ENCODE measurements at regions not wholly inside any gene's neighbourhood (a gene's known extent, or its start where the extent isn't known, plus 50 kb on each side); places are given as distances from the start of the nearest gene placed in this dataset.

DNA sequence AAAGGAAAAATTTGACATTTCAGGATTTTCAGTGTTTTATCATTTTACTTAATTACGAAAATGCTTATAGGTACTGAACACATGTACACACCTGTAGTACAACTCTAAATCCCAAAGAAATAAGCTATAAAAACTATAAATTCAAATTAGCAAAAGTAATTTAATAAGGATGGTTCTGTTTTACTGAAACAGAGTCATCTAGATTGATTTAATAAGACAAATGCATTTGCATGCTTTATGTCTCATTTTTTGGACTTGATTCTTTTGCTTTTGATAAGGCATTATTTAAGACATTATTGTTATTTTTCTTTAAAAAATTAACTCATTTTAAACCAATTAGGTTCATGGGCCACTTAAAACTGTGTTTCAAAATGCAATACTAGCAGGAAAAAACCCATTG, 201.2 kb downstream of the PIK3R1 start (continued):
- TF ChIP-seq, protein P1, sequence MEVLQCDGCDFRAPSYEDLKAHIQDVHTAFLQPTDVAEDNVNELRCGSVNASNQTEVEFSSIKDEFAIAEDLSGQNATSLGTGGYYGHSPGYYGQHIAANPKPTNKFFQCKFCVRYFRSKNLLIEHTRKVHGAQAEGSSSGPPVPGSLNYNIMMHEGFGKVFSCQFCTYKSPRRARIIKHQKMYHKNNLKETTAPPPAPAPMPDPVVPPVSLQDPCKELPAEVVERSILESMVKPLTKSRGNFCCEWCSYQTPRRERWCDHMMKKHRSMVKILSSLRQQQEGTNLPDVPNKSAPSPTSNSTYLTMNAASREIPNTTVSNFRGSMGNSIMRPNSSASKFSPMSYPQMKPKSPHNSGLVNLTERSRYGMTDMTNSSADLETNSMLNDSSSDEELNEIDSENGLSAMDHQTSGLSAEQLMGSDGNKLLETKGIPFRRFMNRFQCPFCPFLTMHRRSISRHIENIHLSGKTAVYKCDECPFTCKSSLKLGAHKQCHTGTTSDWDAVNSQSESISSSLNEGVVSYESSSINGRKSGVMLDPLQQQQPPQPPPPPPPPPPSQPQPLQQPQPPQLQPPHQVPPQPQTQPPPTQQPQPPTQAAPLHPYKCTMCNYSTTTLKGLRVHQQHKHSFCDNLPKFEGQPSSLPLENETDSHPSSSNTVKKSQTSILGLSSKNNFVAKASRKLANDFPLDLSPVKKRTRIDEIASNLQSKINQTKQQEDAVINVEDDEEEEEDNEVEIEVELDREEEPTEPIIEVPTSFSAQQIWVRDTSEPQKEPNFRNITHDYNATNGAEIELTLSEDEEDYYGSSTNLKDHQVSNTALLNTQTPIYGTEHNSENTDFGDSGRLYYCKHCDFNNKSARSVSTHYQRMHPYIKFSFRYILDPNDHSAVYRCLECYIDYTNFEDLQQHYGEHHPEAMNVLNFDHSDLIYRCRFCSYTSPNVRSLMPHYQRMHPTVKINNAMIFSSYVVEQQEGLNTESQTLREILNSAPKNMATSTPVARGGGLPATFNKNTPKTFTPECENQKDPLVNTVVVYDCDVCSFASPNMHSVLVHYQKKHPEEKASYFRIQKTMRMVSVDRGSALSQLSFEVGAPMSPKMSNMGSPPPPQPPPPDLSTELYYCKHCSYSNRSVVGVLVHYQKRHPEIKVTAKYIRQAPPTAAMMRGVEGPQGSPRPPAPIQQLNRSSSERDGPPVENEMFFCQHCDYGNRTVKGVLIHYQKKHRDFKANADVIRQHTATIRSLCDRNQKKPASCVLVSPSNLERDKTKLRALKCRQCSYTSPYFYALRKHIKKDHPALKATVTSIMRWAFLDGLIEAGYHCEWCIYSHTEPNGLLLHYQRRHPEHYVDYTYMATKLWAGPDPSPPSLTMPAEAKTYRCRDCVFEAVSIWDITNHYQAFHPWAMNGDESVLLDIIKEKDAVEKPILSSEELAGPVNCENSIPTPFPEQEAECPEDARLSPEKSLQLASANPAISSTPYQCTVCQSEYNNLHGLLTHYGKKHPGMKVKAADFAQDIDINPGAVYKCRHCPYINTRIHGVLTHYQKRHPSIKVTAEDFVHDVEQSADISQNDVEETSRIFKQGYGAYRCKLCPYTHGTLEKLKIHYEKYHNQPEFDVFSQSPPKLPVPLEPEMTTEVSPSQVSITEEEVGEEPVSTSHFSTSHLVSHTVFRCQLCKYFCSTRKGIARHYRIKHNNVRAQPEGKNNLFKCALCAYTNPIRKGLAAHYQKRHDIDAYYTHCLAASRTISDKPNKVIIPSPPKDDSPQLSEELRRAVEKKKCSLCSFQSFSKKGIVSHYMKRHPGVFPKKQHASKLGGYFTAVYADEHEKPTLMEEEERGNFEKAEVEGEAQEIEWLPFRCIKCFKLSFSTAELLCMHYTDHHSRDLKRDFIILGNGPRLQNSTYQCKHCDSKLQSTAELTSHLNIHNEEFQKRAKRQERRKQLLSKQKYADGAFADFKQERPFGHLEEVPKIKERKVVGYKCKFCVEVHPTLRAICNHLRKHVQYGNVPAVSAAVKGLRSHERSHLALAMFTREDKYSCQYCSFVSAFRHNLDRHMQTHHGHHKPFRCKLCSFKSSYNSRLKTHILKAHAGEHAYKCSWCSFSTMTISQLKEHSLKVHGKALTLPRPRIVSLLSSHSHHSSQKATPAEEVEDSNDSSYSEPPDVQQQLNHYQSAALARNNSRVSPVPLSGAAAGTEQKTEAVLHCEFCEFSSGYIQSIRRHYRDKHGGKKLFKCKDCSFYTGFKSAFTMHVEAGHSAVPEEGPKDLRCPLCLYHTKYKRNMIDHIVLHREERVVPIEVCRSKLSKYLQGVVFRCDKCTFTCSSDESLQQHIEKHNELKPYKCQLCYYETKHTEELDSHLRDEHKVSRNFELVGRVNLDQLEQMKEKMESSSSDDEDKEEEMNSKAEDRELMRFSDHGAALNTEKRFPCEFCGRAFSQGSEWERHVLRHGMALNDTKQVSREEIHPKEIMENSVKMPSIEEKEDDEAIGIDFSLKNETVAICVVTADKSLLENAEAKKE (CRISPR knock-in tag; IDR thresholded peaks at IDR 0.05) = no peak

DNA sequence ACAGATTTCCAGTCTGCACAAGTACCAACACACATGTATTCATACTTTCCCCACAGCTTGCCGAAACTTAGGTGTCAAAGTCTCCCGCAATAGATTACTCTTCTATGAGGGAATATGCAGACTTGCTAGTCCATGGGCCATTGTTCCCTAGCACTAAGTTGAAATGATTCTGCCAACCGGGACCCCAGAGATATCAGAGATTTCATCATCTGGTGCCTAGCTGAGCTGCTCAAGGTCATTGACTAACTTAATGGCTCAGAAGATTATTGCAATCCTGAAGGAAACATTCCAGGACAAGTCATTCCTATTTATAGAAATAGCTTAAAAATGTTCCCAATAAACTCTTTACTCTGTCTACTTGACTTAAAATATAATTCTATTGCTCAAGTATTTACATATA, 202.6 kb downstream of the PIK3R1 start:
- H3K27ac ChIP-seq (ENCODE audit: low read depth) = no peak overlapping the region
- H3K4me3 ChIP-seq = no peak overlapping the region
- no peaks in the 10 kb centered on the region for H3F3A ChIP-seq (replicated peaks; ENCODE audit: low read depth)
- no peaks in the 10 kb centered on the region for H3K4me1 ChIP-seq (ENCODE audit: insufficient read depth)
- Mint-ChIP-seq H3K27me3 (ENCODE audit: insufficient read depth, low read depth, poor library complexity) (peaks cover 4% of the 10 kb centered on the region), H3K9me3 (no peaks in the 10 kb centered on the region), H3K4me3 (no peak overlapping the region), H3K36me3 (ENCODE audit: low read depth) (no peaks in the 10 kb centered on the region), H3K4me1 (peaks cover 8% of the 10 kb centered on the region; the same call in 2 of the 3 replicates), H3K27ac (no peak overlapping the region)
- H3K36me3 ChIP-seq (ENCODE audit: insufficient read depth) = no peaks in the 10 kb centered on the region
- no peaks in the 10 kb centered on the region for H4K20me1 ChIP-seq (replicated peaks; ENCODE audit: insufficient read depth)
- no peak overlapping the region for H2AFZ ChIP-seq
- H3K9me2 ChIP-seq (ENCODE audit: insufficient read depth) = peaks cover 8% of the 10 kb centered on the region
- H3K79me2 ChIP-seq (replicated peaks; ENCODE audit: insufficient read depth) = no peaks in the 10 kb centered on the region
- H3K4me2 ChIP-seq = no peak overlapping the region
- TF ChIP-seq, protein P2, sequence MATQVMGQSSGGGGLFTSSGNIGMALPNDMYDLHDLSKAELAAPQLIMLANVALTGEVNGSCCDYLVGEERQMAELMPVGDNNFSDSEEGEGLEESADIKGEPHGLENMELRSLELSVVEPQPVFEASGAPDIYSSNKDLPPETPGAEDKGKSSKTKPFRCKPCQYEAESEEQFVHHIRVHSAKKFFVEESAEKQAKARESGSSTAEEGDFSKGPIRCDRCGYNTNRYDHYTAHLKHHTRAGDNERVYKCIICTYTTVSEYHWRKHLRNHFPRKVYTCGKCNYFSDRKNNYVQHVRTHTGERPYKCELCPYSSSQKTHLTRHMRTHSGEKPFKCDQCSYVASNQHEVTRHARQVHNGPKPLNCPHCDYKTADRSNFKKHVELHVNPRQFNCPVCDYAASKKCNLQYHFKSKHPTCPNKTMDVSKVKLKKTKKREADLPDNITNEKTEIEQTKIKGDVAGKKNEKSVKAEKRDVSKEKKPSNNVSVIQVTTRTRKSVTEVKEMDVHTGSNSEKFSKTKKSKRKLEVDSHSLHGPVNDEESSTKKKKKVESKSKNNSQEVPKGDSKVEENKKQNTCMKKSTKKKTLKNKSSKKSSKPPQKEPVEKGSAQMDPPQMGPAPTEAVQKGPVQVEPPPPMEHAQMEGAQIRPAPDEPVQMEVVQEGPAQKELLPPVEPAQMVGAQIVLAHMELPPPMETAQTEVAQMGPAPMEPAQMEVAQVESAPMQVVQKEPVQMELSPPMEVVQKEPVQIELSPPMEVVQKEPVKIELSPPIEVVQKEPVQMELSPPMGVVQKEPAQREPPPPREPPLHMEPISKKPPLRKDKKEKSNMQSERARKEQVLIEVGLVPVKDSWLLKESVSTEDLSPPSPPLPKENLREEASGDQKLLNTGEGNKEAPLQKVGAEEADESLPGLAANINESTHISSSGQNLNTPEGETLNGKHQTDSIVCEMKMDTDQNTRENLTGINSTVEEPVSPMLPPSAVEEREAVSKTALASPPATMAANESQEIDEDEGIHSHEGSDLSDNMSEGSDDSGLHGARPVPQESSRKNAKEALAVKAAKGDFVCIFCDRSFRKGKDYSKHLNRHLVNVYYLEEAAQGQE (IDR thresholded peaks at IDR 0.05; ENCODE audit: unreplicated experiment) = no peak
- TF ChIP-seq, protein P3, sequence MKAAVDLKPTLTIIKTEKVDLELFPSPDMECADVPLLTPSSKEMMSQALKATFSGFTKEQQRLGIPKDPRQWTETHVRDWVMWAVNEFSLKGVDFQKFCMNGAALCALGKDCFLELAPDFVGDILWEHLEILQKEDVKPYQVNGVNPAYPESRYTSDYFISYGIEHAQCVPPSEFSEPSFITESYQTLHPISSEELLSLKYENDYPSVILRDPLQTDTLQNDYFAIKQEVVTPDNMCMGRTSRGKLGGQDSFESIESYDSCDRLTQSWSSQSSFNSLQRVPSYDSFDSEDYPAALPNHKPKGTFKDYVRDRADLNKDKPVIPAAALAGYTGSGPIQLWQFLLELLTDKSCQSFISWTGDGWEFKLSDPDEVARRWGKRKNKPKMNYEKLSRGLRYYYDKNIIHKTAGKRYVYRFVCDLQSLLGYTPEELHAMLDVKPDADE (IDR thresholded peaks at IDR 0.05) = no peak
- no peak for TF ChIP-seq POLR2AphosphoS5 (IDR thresholded peaks at IDR 0.05; ENCODE audit: low read depth)
- no peak for DNase-seq (ENCODE audit: low spot score)
- H3K27me3 ChIP-seq (ENCODE audit: insufficient read depth) = no peaks in the 10 kb centered on the region
- no peak for ATAC-seq

Measured in GM23338 (cell line).